A549 (cell line): ENCODE measurements at regions not wholly inside any gene's neighbourhood (a gene's known extent, or its start where the extent isn't known, plus 50 kb on each side); places are given as distances from the start of the nearest gene placed in this dataset.

Experiments
- ATAC-seq, 2 experiments: fragments of 200-7000 bp in 1 of 2; fragments of >200 bp in 1 of 2; cut with Nextera tagmentation in 1 of 2; cut with Tn5 transposase in 1 of 2; 3 replicates each; pipeline versions ENCODE4 v1.8.0 to v1.9.1; 2018 to 2020; ENCODE audit warnings: mild to moderate bottlenecking in 1 of 2, moderate library complexity in 1 of 2
- CTCF ChIA-PET: fragments of 300-600 bp; sonication (Branson Sonifier 250); formaldehyde crosslinking; extraction: SDS; loops from one replicate; lab custom pipeline; 2021; ENCODE audit warnings: antibody characterized with exemption, inconsistent platforms; lab: Yijun Ruan, JAX
- POLR2A ChIA-PET: fragments of 350-600 bp; formaldehyde crosslinking; extraction: SDS; loops from one replicate; lab custom pipeline; 2021; ENCODE audit warnings: antibody characterized with exemption, inconsistent platforms; lab: Yijun Ruan, JAX
- DNase-seq, 2 experiments: peaks; one replicate each; pipeline versions ENCODE4 v3.0.0 to v3.0.0-alpha.2; 2011 to 2016; ENCODE audit warnings: low read depth in 1 of 2, low spot score in 1 of 2
- FAIRE-seq: peaks from 2 replicates; lab custom pipeline; 2011; peaks lifted over from hg19 to GRCh38; lab: Jason Lieb, UNC
- H3K27ac ChIP-seq, 2 experiments: fragments of >200 bp; sonication (Bioruptor Twin); formaldehyde crosslinking; 3 replicates each; pipeline ENCODE4 v1.5.1; 2016 to 2017
- H3K4me1 ChIP-seq: fragments of >200 bp; sonication (Bioruptor Twin); formaldehyde crosslinking; 3 replicates; pipeline ENCODE4 v1.6.1; 2016
- H3K4me2 ChIP-seq: fragments of >200 bp; sonication (Bioruptor Twin); formaldehyde crosslinking; 3 replicates; pipeline ENCODE4 v1.6.1; 2016
- H3K4me3 ChIP-seq: fragments of >200 bp; sonication (Bioruptor Twin); formaldehyde crosslinking; 3 replicates; pipeline ENCODE4 v1.5.1; 2016
- H3K9me3 ChIP-seq: fragments of >200 bp; sonication (Bioruptor Twin); formaldehyde crosslinking; 3 replicates; pipeline ENCODE4 v1.6.1; 2016
- BCL3 ChIP-seq: fragments of >200 bp; sonication (Bioruptor Twin); formaldehyde crosslinking; IDR thresholded peaks from 3 replicates; pipeline ENCODE4 v1.6.1; 2016
- CHD2 ChIP-seq: fragments of 150-350 bp; IDR thresholded peaks from 2 replicates; pipeline ENCODE4 v1.6.1; 2014; ENCODE audit warnings: low read length; ENCODE audit not compliant: partially characterized antibody
- CHD4 ChIP-seq: fragments of 200-600 bp; sonication (generic); IDR thresholded peaks from 2 replicates; pipeline ENCODE4 v1.6.1; 2016; ENCODE audit warnings: antibody characterized with exemption, mild to moderate bottlenecking, borderline replicate concordance
- CTCF ChIP-seq: fragments of >200 bp; sonication (Bioruptor Twin); formaldehyde crosslinking; IDR thresholded peaks from 3 replicates; pipeline ENCODE4 v1.5.1; 2016
- EHF ChIP-seq: fragments of 250-450 bp; sonication (Bioruptor Pico); IDR thresholded peaks from 2 replicates; pipeline ENCODE4 v1.5.0; 2020; ENCODE audit warnings: mild to moderate bottlenecking
- EHMT2 ChIP-seq: fragments of 200-600 bp; sonication (generic); IDR thresholded peaks from 2 replicates; pipeline ENCODE4 v1.6.1; 2016; ENCODE audit warnings: antibody characterized with exemption, low read depth, mild to moderate bottlenecking, moderate library complexity
- ELK1 ChIP-seq: fragments of 150-350 bp; IDR thresholded peaks from 2 replicates; pipeline ENCODE4 v1.6.1; 2014; ENCODE audit warnings: low read depth, mild to moderate bottlenecking, low read length
- FOSL2 ChIP-seq, 2 experiments: fragments of 450-650 bp in 1 of 2; fragments of >200 bp in 1 of 2; sonication (Bioruptor Twin) in 1 of 2; formaldehyde crosslinking; IDR thresholded peaks; 2 replicates each; pipeline versions ENCODE4 v1.5.0 to v1.6.1; 2016 to 2020; ENCODE audit warnings: mild to moderate bottlenecking in 1 of 2, moderate library complexity in 1 of 2
- HDAC2 ChIP-seq: fragments of 200-600 bp; sonication (generic); IDR thresholded peaks from 2 replicates; pipeline ENCODE4 v1.6.1; 2016
- KDM1A ChIP-seq: fragments of 200-600 bp; sonication (generic); IDR thresholded peaks from 2 replicates; pipeline ENCODE4 v1.6.1; 2016; ENCODE audit warnings: low read depth, mild to moderate bottlenecking
- KDM5A ChIP-seq: fragments of 200-600 bp; sonication (generic); IDR thresholded peaks from 2 replicates; pipeline ENCODE4 v1.6.1; 2016; ENCODE audit warnings: antibody characterized with exemption, mild to moderate bottlenecking
- MAFK ChIP-seq: fragments of 450-650 bp; IDR thresholded peaks from 2 replicates; pipeline ENCODE4 v1.6.1; 2014; ENCODE audit not compliant: partially characterized antibody
- MYC ChIP-seq: IDR thresholded peaks from 2 replicates; pipeline ENCODE4 v1.6.1; 2012; ENCODE audit warnings: mild to moderate bottlenecking, inconsistent platforms, low read length, improper control_type of control experiment, borderline replicate concordance
- NFE2L2 ChIP-seq: fragments of 150-350 bp; conservative IDR thresholded peaks from 2 replicates; pipeline ENCODE4 v1.6.1; 2014; ENCODE audit warnings: low read length
- NPAS2 ChIP-seq: fragments of 250-450 bp; sonication (Bioruptor Pico); IDR thresholded peaks from 2 replicates; pipeline ENCODE4 v1.8.0; 2022; ENCODE audit warnings: mild to moderate bottlenecking, moderate library complexity, borderline replicate concordance
- NR3C1 ChIP-seq: fragments of >200 bp; sonication (Bioruptor Twin); formaldehyde crosslinking; IDR thresholded peaks from 3 replicates; pipeline ENCODE4 v1.6.1; 2017
- POLR2A ChIP-seq: IDR thresholded peaks from 2 replicates; pipeline ENCODE4 v1.6.1; 2012; ENCODE audit warnings: mild to moderate bottlenecking, low read length
- RNF2 ChIP-seq: fragments of 200-600 bp; sonication (generic); IDR thresholded peaks from 2 replicates; pipeline ENCODE4 v1.6.1; 2016; ENCODE audit warnings: low read depth, mild to moderate bottlenecking, antibody characterized with exemption, moderate library complexity, borderline replicate concordance
- SREBF2 ChIP-seq: fragments of 450-650 bp; IDR thresholded peaks from 2 replicates; pipeline ENCODE4 v1.6.1; 2014; ENCODE audit warnings: mild to moderate bottlenecking, moderate library complexity
- TFCP2L1 ChIP-seq: fragments of 250-450 bp; sonication (Bioruptor Pico); IDR thresholded peaks from 2 replicates; pipeline ENCODE4 v1.5.0; 2021; ENCODE audit warnings: mild to moderate bottlenecking
- ZC3H11A ChIP-seq: fragments of 450-650 bp; IDR thresholded peaks from 2 replicates; pipeline ENCODE4 v1.6.1; 2014; ENCODE audit warnings: antibody characterized with exemption, mild to moderate bottlenecking
- ZNF302 ChIP-seq: fragments of 250-450 bp; sonication (Bioruptor Pico); IDR thresholded peaks from 2 replicates; pipeline ENCODE4 v1.9.0; 2021; ENCODE audit warnings: inconsistent platforms, mild to moderate bottlenecking, moderate library complexity
- WGBS: methylation state at CpG from one replicate; pipeline ENCODE4 v1.1.6; 2017; ENCODE audit errors: missing lambda C conversion rate; 5-methylcytosine and 5-hydroxymethylcytosine counted together

- ATAC-seq (no peak), FAIRE-seq (no peak)
Observed at GRCh38 chr3:156050918-156051317, 69.5 kb upstream of the KCNAB1 start.

GRCh38 chr3:156051651-156052050 is 68.7 kb upstream of the KCNAB1 start:
- H3K4me2 ChIP-seq, result no peak overlapping the region
- ATAC-seq (no peak; a peak in 1 of 6 replicates), DNase-seq (no peak), FAIRE-seq (no peak)
- ChIA-PET POLR2A (no interaction called here), CTCF (no interaction called here)
- no peak for TF ChIP-seq KDM1A
- no peak for TF ChIP-seq ELK1
- TF ChIP-seq ZC3H11A, result no peak
- no peak for TF ChIP-seq EHF (CRISPR knock-in tag)
- TF ChIP-seq EHMT2, result no peak
- TF ChIP-seq KDM5A, result no peak
- TF ChIP-seq ZNF302 (CRISPR knock-in tag), result no peak
- no peak for TF ChIP-seq SREBF2
- no peak for TF ChIP-seq TFCP2L1
- no peak for TF ChIP-seq NPAS2 (CRISPR knock-in tag)
- TF ChIP-seq CHD4, result no peak
- TF ChIP-seq HDAC2, result no peak
- no peak for TF ChIP-seq CTCF
- no peak for TF ChIP-seq MYC
- TF ChIP-seq NFE2L2, result no peak
- no peak for TF ChIP-seq NR3C1
- no peak for TF ChIP-seq POLR2A
- TF ChIP-seq BCL3, result no peak
- no peak for TF ChIP-seq CHD2
- H3K9me3 ChIP-seq, result peaks cover 8% of the 10 kb centered on the region; the same call in 2 of the 3 replicates
- no peaks in the 10 kb centered on the region for H3K4me1 ChIP-seq
- WGBS, result 93% methylated on average over 14 of the region's 15 CpGs
- H3K27ac ChIP-seq, result peak overlapping the region in 1 of 2 experiments; percentile 79; a peak in 3 of 6 replicates
- no peak overlapping the region for H3K4me3 ChIP-seq

More at GRCh38 chr3:156050918-156051317, 69.5 kb upstream of the KCNAB1 start:
- Histone ChIP-seq H3K4me2 (no peak overlapping the region), H3K9me3 (peaks cover 8% of the 10 kb centered on the region; the same call in 2 of the 3 replicates), H3K4me1 (no peaks in the 10 kb centered on the region), H3K27ac (peak overlapping the region; percentile 60 to 79), H3K4me3 (no peak overlapping the region)
- peak in 1 of 2 experiments; percentile 38 for DNase-seq
- POLR2A ChIA-PET, result no interaction called here
- WGBS, result 88% methylated on average over 1 of the region's 1 CpG
- CTCF ChIA-PET, result interaction anchor here (1.1 kb wide), 1 partner anchor 102 kb away, joined by 3 read pairs; no protein-coding TSS in a partner anchor
- TF ChIP-seq MAFK, result peak; percentile 98
- no peak for TF ChIP-seq TFCP2L1
- TF ChIP-seq NFE2L2, result peak; percentile 98
- no peak for TF ChIP-seq RNF2
- TF ChIP-seq FOSL2 (IDR thresholded peaks at IDR 0.05), result no peak
- peak; percentile 53 for TF ChIP-seq FOSL2 (CRISPR knock-in tag; IDR thresholded peaks at IDR 0.05)
- TF ChIP-seq BCL3, result no peak
